HEK293 (cell line): ENCODE measurements at regions not wholly inside any gene's neighbourhood (a gene's known extent, or its start where the extent isn't known, plus 50 kb on each side); places are given as distances from the start of the nearest gene placed in this dataset.

ENCODE experiments used
- CTCF ChIP-seq: fragments of 450-650 bp; formaldehyde crosslinking; IDR thresholded peaks from 2 replicates; pipeline ENCODE4 v1.5.1; 2016; ENCODE audit warnings: missing biosample characterization, missing genetic modification characterization
- REST ChIP-seq: fragments of 450-650 bp; formaldehyde crosslinking; IDR thresholded peaks from 2 replicates; pipeline ENCODE4 v1.5.1; 2016; ENCODE audit warnings: missing biosample characterization, missing genetic modification characterization
- ZNF146 ChIP-seq: fragments of 450-650 bp; formaldehyde crosslinking; IDR thresholded peaks from 2 replicates; pipeline ENCODE4 v1.5.1; 2016; ENCODE audit warnings: missing biosample characterization, missing genetic modification characterization
- ZNF174 ChIP-seq: fragments of 450-650 bp; formaldehyde crosslinking; IDR thresholded peaks from 2 replicates; pipeline ENCODE4 v1.5.0; 2017; ENCODE audit warnings: missing biosample characterization, mild to moderate bottlenecking, missing genetic modification characterization
- ZNF362 ChIP-seq: fragments of 450-650 bp; formaldehyde crosslinking; IDR thresholded peaks from 2 replicates; pipeline ENCODE4 v1.5.1; 2016; ENCODE audit warnings: missing biosample characterization, missing genetic modification characterization

GRCh38 chr4:67236788-67237187 lies 308.5 kb downstream of the CENPC start:
- TF ChIP-seq ZNF146 (tag by site-specific recombination) = no peak
- TF ChIP-seq ZNF362 (tag by site-specific recombination) = no peak
- TF ChIP-seq REST (tag by site-specific recombination) = no peak
- no peak for TF ChIP-seq CTCF (tag by site-specific recombination)
- TF ChIP-seq ZNF174 (tag by site-specific recombination) = no peak
